Lower leg skin (tissue), 3 donors: ENCODE measurements at regions not wholly inside any gene's neighbourhood (a gene's known extent, or its start where the extent isn't known, plus 50 kb on each side); places are given as distances from the start of the nearest gene placed in this dataset.

ENCODE experiments used
- POLR2A ChIP-seq, 2 donors: fragments of 450-650 bp; IDR thresholded peaks; one replicate each; pipeline ENCODE4 v1.6.1; 2016 to 2017; ENCODE audit warnings: antibody characterized with exemption in 2 of 2, mild to moderate bottlenecking in 1 of 2, moderate library complexity in 1 of 2
- TF ChIP-seq, protein P1 (sequence below), 3 donors: fragments of 450-650 bp; IDR thresholded peaks; one replicate each; pipeline ENCODE4 v1.5.1; 2016; ENCODE audit warnings: antibody characterized with exemption in 3 of 3, mild to moderate bottlenecking in 3 of 3, moderate library complexity in 2 of 3

- TF ChIP-seq, protein P1, sequence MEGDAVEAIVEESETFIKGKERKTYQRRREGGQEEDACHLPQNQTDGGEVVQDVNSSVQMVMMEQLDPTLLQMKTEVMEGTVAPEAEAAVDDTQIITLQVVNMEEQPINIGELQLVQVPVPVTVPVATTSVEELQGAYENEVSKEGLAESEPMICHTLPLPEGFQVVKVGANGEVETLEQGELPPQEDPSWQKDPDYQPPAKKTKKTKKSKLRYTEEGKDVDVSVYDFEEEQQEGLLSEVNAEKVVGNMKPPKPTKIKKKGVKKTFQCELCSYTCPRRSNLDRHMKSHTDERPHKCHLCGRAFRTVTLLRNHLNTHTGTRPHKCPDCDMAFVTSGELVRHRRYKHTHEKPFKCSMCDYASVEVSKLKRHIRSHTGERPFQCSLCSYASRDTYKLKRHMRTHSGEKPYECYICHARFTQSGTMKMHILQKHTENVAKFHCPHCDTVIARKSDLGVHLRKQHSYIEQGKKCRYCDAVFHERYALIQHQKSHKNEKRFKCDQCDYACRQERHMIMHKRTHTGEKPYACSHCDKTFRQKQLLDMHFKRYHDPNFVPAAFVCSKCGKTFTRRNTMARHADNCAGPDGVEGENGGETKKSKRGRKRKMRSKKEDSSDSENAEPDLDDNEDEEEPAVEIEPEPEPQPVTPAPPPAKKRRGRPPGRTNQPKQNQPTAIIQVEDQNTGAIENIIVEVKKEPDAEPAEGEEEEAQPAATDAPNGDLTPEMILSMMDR (IDR thresholded peaks at IDR 0.05), result no peak
- no peak for TF ChIP-seq POLR2A (IDR thresholded peaks at IDR 0.05)
These were observed 250.5 kb downstream of the AACS start for GRCh38 chr12:125315771-125316170.
